ENCODE measurements at regions not wholly inside any gene's neighbourhood (a gene's known extent, or its start where the extent isn't known, plus 50 kb on each side); places are given as distances from the start of the nearest gene placed in this dataset.

GRCh38 chr20:40542065-40542464 lies 147.0 kb downstream of the MAFB start (continued):
- TF ChIP-seq ESRRA (CRISPR knock-in tag; IDR thresholded peaks at IDR 0.05; ENCODE audit: borderline replicate concordance) (no peak), ETV6 (CRISPR knock-in tag; IDR thresholded peaks at IDR 0.05) (no peak), ZNF138 (CRISPR knock-in tag; conservative IDR thresholded peaks at IDR 0.05) (no peak), ZNF423 (CRISPR knock-in tag; IDR thresholded peaks at IDR 0.05) (no peak)
- TF ChIP-seq, protein P1, sequence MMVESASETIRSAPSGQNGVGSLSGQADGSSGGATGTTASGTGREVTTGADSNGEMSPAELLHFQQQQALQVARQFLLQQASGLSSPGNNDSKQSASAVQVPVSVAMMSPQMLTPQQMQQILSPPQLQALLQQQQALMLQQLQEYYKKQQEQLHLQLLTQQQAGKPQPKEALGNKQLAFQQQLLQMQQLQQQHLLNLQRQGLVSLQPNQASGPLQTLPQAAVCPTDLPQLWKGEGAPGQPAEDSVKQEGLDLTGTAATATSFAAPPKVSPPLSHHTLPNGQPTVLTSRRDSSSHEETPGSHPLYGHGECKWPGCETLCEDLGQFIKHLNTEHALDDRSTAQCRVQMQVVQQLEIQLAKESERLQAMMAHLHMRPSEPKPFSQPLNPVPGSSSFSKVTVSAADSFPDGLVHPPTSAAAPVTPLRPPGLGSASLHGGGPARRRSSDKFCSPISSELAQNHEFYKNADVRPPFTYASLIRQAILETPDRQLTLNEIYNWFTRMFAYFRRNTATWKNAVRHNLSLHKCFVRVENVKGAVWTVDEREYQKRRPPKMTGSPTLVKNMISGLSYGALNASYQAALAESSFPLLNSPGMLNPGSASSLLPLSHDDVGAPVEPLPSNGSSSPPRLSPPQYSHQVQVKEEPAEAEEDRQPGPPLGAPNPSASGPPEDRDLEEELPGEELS (CRISPR knock-in tag; IDR thresholded peaks at IDR 0.05): no peak
- TF ChIP-seq, protein P2, sequence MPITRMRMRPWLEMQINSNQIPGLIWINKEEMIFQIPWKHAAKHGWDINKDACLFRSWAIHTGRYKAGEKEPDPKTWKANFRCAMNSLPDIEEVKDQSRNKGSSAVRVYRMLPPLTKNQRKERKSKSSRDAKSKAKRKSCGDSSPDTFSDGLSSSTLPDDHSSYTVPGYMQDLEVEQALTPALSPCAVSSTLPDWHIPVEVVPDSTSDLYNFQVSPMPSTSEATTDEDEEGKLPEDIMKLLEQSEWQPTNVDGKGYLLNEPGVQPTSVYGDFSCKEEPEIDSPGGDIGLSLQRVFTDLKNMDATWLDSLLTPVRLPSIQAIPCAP (CRISPR knock-in tag; IDR thresholded peaks at IDR 0.05): no peak

DNA sequence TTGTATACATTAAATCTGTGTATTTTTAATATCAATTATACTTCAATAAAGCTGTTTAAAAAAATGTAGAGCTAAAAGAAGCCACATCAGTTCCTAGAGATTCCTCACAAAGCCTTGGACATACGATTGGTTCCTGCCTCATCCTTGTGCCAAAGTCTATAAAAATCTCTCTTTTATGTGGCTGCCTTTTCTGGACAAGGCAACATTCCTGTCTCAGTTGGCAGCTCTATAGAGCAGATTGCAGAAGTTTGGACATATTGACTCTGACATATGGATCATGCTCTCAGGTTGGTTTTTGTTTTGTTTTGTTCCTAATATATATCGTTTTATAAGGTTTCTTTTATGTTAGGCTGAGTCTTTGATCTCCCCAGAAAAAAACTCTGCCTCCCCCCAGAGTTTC lies 148.9 kb downstream of the MAFB start:
- CTCF ChIA-PET: no interaction called here
- Mint-ChIP-seq H3K9me3 (no peaks in the 10 kb centered on the region), H3K4me3 (no peak overlapping the region), H3K27me3 (ENCODE audit: low read depth) (peaks cover 6% of the 10 kb centered on the region; the same call in 1 of the 2 replicates), H3K36me3 (no peaks in the 10 kb centered on the region), H3K4me1 (no peaks in the 10 kb centered on the region), H3K27ac (no peak overlapping the region)
- ATAC-seq (no peak), DNase-seq (ENCODE audit: low spot score) (no peak)
- POLR2A ChIA-PET: no interaction called here
- no peak for TF ChIP-seq SP1 (CRISPR knock-in tag; conservative IDR thresholded peaks at IDR 0.05)
- no peak for TF ChIP-seq ZNF232 (CRISPR knock-in tag; IDR thresholded peaks at IDR 0.05)
- TF ChIP-seq ZNF263 (CRISPR knock-in tag; IDR thresholded peaks at IDR 0.05; ENCODE audit: low read depth): no peak
- TF ChIP-seq TEAD4 (CRISPR knock-in tag; IDR thresholded peaks at IDR 0.05): no peak
- TF ChIP-seq, protein P3, sequence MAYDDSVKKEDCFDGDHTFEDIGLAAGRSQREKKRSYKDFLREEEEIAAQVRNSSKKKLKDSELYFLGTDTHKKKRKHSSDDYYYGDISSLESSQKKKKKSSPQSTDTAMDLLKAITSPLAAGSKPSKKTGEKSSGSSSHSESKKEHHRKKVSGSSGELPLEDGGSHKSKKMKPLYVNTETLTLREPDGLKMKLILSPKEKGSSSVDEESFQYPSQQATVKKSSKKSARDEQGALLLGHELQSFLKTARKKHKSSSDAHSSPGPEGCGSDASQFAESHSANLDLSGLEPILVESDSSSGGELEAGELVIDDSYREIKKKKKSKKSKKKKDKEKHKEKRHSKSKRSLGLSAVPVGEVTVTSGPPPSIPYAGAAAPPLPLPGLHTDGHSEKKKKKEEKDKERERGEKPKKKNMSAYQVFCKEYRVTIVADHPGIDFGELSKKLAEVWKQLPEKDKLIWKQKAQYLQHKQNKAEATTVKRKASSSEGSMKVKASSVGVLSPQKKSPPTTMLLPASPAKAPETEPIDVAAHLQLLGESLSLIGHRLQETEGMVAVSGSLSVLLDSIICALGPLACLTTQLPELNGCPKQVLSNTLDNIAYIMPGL (CRISPR knock-in tag; IDR thresholded peaks at IDR 0.05): no peak
- TF ChIP-seq ATF3 (CRISPR knock-in tag; conservative IDR thresholded peaks at IDR 0.05): no peak
- no peak for TF ChIP-seq STAT6 (CRISPR knock-in tag; conservative IDR thresholded peaks at IDR 0.05; ENCODE audit: low read depth)
- TF ChIP-seq FOXP1 (CRISPR knock-in tag; IDR thresholded peaks at IDR 0.05; ENCODE audit: borderline replicate concordance): no peak
- TF ChIP-seq, protein P4, sequence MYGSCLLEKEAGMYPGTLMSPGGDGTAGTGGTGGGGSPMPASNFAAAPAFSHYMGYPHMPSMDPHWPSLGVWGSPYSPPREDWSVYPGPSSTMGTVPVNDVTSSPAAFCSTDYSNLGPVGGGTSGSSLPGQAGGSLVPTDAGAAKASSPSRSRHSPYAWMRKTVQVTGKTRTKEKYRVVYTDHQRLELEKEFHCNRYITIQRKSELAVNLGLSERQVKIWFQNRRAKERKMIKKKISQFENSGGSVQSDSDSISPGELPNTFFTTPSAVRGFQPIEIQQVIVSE (CRISPR knock-in tag; IDR thresholded peaks at IDR 0.05; ENCODE audit: borderline replicate concordance): no peak
- TF ChIP-seq, protein P2 (CRISPR knock-in tag; IDR thresholded peaks at IDR 0.05): no peak
- TF ChIP-seq ZNF512 (CRISPR knock-in tag; IDR thresholded peaks at IDR 0.05; ENCODE audit: borderline replicate concordance): no peak
- TF ChIP-seq ZMAT4 (CRISPR knock-in tag; IDR thresholded peaks at IDR 0.05): no peak
- TF ChIP-seq, protein P5, sequence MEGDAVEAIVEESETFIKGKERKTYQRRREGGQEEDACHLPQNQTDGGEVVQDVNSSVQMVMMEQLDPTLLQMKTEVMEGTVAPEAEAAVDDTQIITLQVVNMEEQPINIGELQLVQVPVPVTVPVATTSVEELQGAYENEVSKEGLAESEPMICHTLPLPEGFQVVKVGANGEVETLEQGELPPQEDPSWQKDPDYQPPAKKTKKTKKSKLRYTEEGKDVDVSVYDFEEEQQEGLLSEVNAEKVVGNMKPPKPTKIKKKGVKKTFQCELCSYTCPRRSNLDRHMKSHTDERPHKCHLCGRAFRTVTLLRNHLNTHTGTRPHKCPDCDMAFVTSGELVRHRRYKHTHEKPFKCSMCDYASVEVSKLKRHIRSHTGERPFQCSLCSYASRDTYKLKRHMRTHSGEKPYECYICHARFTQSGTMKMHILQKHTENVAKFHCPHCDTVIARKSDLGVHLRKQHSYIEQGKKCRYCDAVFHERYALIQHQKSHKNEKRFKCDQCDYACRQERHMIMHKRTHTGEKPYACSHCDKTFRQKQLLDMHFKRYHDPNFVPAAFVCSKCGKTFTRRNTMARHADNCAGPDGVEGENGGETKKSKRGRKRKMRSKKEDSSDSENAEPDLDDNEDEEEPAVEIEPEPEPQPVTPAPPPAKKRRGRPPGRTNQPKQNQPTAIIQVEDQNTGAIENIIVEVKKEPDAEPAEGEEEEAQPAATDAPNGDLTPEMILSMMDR (IDR thresholded peaks at IDR 0.05): no peak
- TF ChIP-seq, protein P6, sequence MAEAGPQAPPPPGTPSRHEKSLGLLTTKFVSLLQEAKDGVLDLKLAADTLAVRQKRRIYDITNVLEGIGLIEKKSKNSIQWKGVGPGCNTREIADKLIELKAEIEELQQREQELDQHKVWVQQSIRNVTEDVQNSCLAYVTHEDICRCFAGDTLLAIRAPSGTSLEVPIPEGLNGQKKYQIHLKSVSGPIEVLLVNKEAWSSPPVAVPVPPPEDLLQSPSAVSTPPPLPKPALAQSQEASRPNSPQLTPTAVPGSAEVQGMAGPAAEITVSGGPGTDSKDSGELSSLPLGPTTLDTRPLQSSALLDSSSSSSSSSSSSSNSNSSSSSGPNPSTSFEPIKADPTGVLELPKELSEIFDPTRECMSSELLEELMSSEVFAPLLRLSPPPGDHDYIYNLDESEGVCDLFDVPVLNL (CRISPR knock-in tag; IDR thresholded peaks at IDR 0.05; ENCODE audit: borderline replicate concordance, low read depth): no peak
- no peak for TF ChIP-seq USF1 (CRISPR knock-in tag; IDR thresholded peaks at IDR 0.05)
- TF ChIP-seq JUN (CRISPR knock-in tag; IDR thresholded peaks at IDR 0.05): no peak

All from WTC11 (cell line).